GM18498 (cell line): ENCODE measurements at regions not wholly inside any gene's neighbourhood (a gene's known extent, or its start where the extent isn't known, plus 50 kb on each side); places are given as distances from the start of the nearest gene placed in this dataset.
A peak's percentile ranks its signal among the peaks of the same experiment; 100 is the strongest.
"Not testable (repeated sequence)": the region's sequence is repeated elsewhere in the genome, so short reads cannot be mapped to it uniquely, and the experiment has no call there.

Experiments used
- ATAC-seq: cut with Tn5 transposase; IDR thresholded peaks from one replicate; pipeline ENCODE4 v1.9.1; 2021; ENCODE audit warnings: mild to moderate bottlenecking, moderate library complexity; ENCODE audit not compliant: unreplicated experiment

- ATAC-seq: no peak
Observed at GRCh38 chr1:4210043-4210442, 310.0 kb upstream of the C1orf174 start.

GRCh38 chr1:4212796-4213195 is 312.7 kb upstream of the C1orf174 start:
- no peak for ATAC-seq

- ATAC-seq: no peak
Observed at GRCh38 chr1:4213366-4213973, 313.4 kb upstream of the C1orf174 start.

GRCh38 chr1:4214826-4215225 is 314.8 kb upstream of the C1orf174 start:
- no peak for ATAC-seq

- ATAC-seq: no peak
Observed at GRCh38 chr1:4215391-4215790, 315.3 kb upstream of the C1orf174 start.

GRCh38 chr1:4216231-4216630 is 316.2 kb upstream of the C1orf174 start:
- ATAC-seq: no peak

- no peak for ATAC-seq
Observed at GRCh38 chr1:4218619-4219018, 318.5 kb upstream of the C1orf174 start.

GRCh38 chr1:4219111-4219510 is 319.0 kb upstream of the C1orf174 start:
- no peak for ATAC-seq

- ATAC-seq: no peak
Observed at GRCh38 chr1:4219826-4220225, 319.8 kb upstream of the C1orf174 start.

GRCh38 chr1:4220362-4220761 is 320.3 kb upstream of the C1orf174 start:
- ATAC-seq: no peak

GRCh38 chr1:4221107-4221506 is 321.0 kb upstream of the C1orf174 start:
- no peak for ATAC-seq

GRCh38 chr1:4224684-4225467 is 324.8 kb upstream of the C1orf174 start:
- ATAC-seq: no peak

- no peak for ATAC-seq
Observed at GRCh38 chr1:4227986-4228385, 327.9 kb upstream of the C1orf174 start.

- ATAC-seq: no peak
Observed at GRCh38 chr1:4253935-4254334, 353.9 kb upstream of the C1orf174 start.

- ATAC-seq: no peak
Observed at GRCh38 chr1:4256351-4256750, 356.3 kb upstream of the C1orf174 start.

GRCh38 chr1:4258146-4258777 is 358.2 kb upstream of the C1orf174 start:
- not testable (repeated sequence) for ATAC-seq

GRCh38 chr1:4261327-4261726 is 361.3 kb upstream of the C1orf174 start:
- no peak for ATAC-seq

- ATAC-seq: no peak
Observed at GRCh38 chr1:4262665-4263064, 362.6 kb upstream of the C1orf174 start.

GRCh38 chr1:4263699-4264098 is 363.6 kb upstream of the C1orf174 start:
- ATAC-seq: no peak

GRCh38 chr1:4265836-4266235 is 365.8 kb upstream of the C1orf174 start:
- ATAC-seq: no peak

- ATAC-seq: peak; percentile 94
Observed at GRCh38 chr1:4267381-4268261, 367.5 kb upstream of the C1orf174 start.
